Type B pancreatic cell (in vitro differentiated cells): ENCODE measurements at regions not wholly inside any gene's neighbourhood (a gene's known extent, or its start where the extent isn't known, plus 50 kb on each side); places are given as distances from the start of the nearest gene placed in this dataset.

Source experiments
- DNase-seq: peaks from one replicate; pipeline ENCODE4 v3.0.0; 2021; ENCODE audit warnings: mixed read lengths; ENCODE audit not compliant: unreplicated experiment; ENCODE audit errors: extremely low spot score
- H3K27ac Mint-ChIP-seq: 2 replicates; pipeline ENCODE4 v1.8.0; 2021; ENCODE audit warnings: mild to moderate bottlenecking, mixed read lengths
- H3K27me3 Mint-ChIP-seq: 2 replicates; pipeline ENCODE4 v1.8.0; 2021; ENCODE audit warnings: mixed read lengths
- H3K36me3 Mint-ChIP-seq: 2 replicates; pipeline ENCODE4 v1.8.0; 2021; ENCODE audit warnings: mixed read lengths
- H3K4me1 Mint-ChIP-seq: one replicate; pipeline ENCODE4 v1.8.0; 2021; ENCODE audit warnings: mixed read lengths; ENCODE audit not compliant: unreplicated experiment
- H3K4me3 Mint-ChIP-seq: 2 replicates; pipeline ENCODE4 v1.8.0; 2021; ENCODE audit warnings: mild to moderate bottlenecking, mixed read lengths
- H3K9me3 Mint-ChIP-seq: 2 replicates; pipeline ENCODE4 v1.8.0; 2021; ENCODE audit warnings: mixed read lengths
- CTCF ChIP-seq: fragments of 200-600 bp; sonication (generic); conservative IDR thresholded peaks from 2 replicates; pipeline ENCODE4 v1.5.0; 2021; ENCODE audit warnings: antibody characterized with exemption, mild to moderate bottlenecking

GRCh38 chr20:60867589-60867988 lies 384.5 kb upstream of the CDH4 start:
- Mint-ChIP-seq H3K27me3 (peaks cover 38% of the 10 kb centered on the region), H3K27ac (no peak overlapping the region), H3K4me3 (no peak overlapping the region), H3K4me1 (no peaks in the 10 kb centered on the region), H3K9me3 (no peaks in the 10 kb centered on the region), H3K36me3 (no peaks in the 10 kb centered on the region)
- no peak for DNase-seq
- no peak for TF ChIP-seq CTCF

- H3K36me3 Mint-ChIP-seq: no peaks in the 10 kb centered on the region
- DNase-seq: no peak
- no peak overlapping the region for H3K4me3 Mint-ChIP-seq
- no peak for TF ChIP-seq CTCF
- H3K27ac Mint-ChIP-seq: no peak overlapping the region
- no peaks in the 10 kb centered on the region for H3K9me3 Mint-ChIP-seq
- H3K4me1 Mint-ChIP-seq: no peaks in the 10 kb centered on the region
- peaks cover 35% of the 10 kb centered on the region for H3K27me3 Mint-ChIP-seq
These were observed 383.7 kb upstream of the CDH4 start for GRCh38 chr20:60868316-60868891.

GRCh38 chr20:60869087-60869486 lies 383.0 kb upstream of the CDH4 start:
- Mint-ChIP-seq H3K27me3 (peaks cover 35% of the 10 kb centered on the region), H3K4me1 (no peaks in the 10 kb centered on the region), H3K27ac (no peak overlapping the region), H3K36me3 (no peaks in the 10 kb centered on the region), H3K9me3 (no peaks in the 10 kb centered on the region), H3K4me3 (no peak overlapping the region)
- TF ChIP-seq CTCF: no peak
- no peak for DNase-seq

GRCh38 chr20:60869625-60870024 lies 382.4 kb upstream of the CDH4 start:
- no peak for TF ChIP-seq CTCF
- H3K27me3 Mint-ChIP-seq: peaks cover 32% of the 10 kb centered on the region
- no peaks in the 10 kb centered on the region for H3K9me3 Mint-ChIP-seq

GRCh38 chr20:60870040-60870439 lies 382.0 kb upstream of the CDH4 start:
- H3K36me3 Mint-ChIP-seq: no peaks in the 10 kb centered on the region
- H3K27ac Mint-ChIP-seq: no peak overlapping the region
- H3K4me1 Mint-ChIP-seq: no peaks in the 10 kb centered on the region
- no peak for DNase-seq
- peaks cover 32% of the 10 kb centered on the region for H3K27me3 Mint-ChIP-seq
- no peaks in the 10 kb centered on the region for H3K9me3 Mint-ChIP-seq
- TF ChIP-seq CTCF: no peak
- no peak overlapping the region for H3K4me3 Mint-ChIP-seq

More at GRCh38 chr20:60869625-60870024, 382.4 kb upstream of the CDH4 start:
- no peak overlapping the region for H3K4me3 Mint-ChIP-seq
- no peak for DNase-seq
- H3K36me3 Mint-ChIP-seq: no peaks in the 10 kb centered on the region
- no peaks in the 10 kb centered on the region for H3K4me1 Mint-ChIP-seq
- H3K27ac Mint-ChIP-seq: no peak overlapping the region

GRCh38 chr20:60872224-60872623 lies 379.8 kb upstream of the CDH4 start:
- Mint-ChIP-seq H3K4me1 (no peaks in the 10 kb centered on the region), H3K36me3 (no peaks in the 10 kb centered on the region), H3K9me3 (no peaks in the 10 kb centered on the region), H3K4me3 (no peak overlapping the region), H3K27me3 (peaks cover 32% of the 10 kb centered on the region), H3K27ac (no peak overlapping the region)
- DNase-seq: no peak
- TF ChIP-seq CTCF: no peak
